Renal cortex interstitium (tissue), 11 donors: ENCODE measurements at regions not wholly inside any gene's neighbourhood (a gene's known extent, or its start where the extent isn't known, plus 50 kb on each side); places are given as distances from the start of the nearest gene placed in this dataset.
"Not testable (repeated sequence)": the region's sequence is repeated elsewhere in the genome, so short reads cannot be mapped to it uniquely, and the experiment has no call there.

Source experiments
- DNase-seq, 11 donors: peaks; one replicate each; pipeline ENCODE4 v3.0.0-alpha.2; 2013; ENCODE audit warnings: low read depth in 9 of 11, low spot score in 4 of 11; ENCODE audit errors: extremely low read depth in 1 of 11

GRCh38 chr16:47886139-47886538 lies 269.7 kb downstream of the ABCC12 start:
- DNase-seq, result no peak

DNA sequence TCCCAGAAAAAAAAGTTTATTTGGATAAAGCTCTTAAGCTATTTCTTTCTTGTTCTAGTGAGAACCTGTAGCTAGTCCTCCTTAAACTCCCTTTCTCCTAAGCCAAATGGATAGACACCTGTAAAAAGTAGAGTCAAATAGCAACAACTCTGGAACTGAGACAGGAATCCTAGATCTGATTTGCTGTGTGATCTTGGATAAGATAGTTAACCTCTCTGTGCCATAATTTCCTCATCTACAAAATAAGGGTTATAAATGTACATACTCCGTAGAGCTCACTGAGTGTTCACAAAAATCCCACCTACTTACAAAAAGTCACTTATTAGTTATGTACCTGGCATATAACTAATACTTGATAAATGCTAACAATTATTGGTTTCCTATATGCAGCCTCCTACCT lies 270.3 kb downstream of the ABCC12 start:
- no peak for DNase-seq

DNA sequence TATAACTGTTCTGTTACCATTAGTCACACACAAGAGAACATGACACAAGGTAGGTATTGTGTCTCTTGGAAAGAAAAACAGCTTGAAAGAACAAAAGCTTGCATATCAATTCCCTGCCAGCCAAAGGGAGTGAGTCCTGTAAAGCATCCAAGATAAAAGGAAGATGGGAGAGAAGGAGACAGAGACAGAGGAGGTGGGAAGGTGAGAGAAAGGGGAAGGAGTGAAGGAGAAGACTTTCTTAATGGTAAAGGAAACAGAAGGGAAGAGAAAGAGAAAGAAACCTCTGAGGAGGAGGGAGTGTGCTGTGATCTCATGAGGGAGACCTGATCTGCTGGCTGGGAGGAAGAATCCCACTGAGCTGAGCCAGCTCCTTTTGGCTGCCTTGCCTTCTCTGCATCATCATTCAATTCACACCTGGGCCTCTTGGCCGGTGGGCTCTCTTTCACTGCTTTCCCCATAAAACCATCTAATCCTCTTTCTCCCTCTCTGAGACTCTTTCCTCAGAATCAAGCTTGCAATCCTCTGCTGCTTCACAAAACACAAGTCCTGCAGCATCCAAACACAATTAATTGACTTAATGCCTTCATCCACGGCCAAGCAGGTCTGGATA lies 271.6 kb downstream of the ABCC12 start:
- DNase-seq, result no peak

GRCh38 chr16:47881574-47881973 lies 274.2 kb downstream of the ABCC12 start:
- DNase-seq, result no peak

GRCh38 chr16:47880653-47881052 lies 275.1 kb downstream of the ABCC12 start:
- DNase-seq, result no peak

GRCh38 chr16:47877166-47877565 lies 278.6 kb downstream of the ABCC12 start:
- no peak for DNase-seq

DNA sequence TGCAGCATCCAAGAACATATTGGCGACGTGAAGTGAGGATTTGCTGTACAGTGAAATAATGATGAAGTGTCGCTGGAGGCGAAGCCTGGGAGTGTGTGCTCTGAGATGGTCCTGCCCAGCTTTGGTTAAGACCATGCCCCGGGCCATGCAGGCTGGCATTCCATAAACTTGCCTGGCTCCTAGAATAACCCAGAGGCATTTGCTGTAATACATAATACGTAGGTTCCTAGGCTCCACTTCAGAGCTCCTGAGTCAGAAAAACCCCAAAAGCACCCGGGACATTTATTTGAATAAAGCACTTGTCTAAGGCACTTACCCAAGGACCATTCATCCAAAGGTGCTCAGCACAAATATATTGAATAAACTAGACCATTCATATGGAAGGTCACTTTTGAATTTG lies 279.3 kb downstream of the ABCC12 start:
- no peak for DNase-seq

GRCh38 chr16:47873434-47873833 lies 282.4 kb downstream of the ABCC12 start:
- no peak for DNase-seq

DNA sequence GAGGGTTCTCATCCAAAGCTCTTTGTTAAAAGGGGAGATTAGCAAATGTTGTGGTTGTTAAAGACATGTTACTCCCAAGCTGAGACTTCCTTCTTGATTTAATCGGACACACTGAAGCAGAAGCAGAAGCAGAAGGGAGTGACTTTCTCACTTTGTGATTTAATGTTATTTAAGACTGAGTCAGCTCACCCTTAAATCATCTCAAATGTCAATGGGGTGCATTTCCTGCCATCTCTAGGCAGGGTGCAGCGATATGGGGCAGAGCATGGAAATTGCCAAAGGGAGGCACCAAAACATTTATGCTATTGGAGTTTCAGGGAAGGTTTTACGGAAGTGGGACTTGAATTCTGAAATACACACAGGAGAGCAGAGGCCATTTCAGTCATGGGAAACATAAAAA lies 283.6 kb downstream of the ABCC12 start:
- no peak for DNase-seq

DNA sequence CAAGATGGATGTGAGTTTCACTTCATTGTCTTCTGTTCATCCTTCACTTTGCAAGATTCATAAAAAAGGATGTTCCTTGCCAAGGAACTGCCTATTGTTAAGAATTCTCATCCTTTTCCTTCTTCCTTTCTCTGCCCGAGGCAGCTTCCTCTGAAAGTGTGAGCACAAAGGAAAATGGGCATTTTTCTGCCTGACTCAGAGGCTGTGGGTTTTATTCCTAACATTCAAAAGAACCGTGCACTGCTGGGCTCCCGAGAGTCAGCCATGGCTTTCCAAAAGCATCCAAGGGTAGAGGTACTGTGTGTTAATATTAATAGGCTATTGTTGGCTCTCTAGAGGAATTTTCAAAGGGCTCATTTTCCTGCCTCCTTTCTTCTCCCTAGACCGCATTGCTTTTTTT lies 289.4 kb downstream of the ABCC12 start:
- DNase-seq, result no peak

DNA sequence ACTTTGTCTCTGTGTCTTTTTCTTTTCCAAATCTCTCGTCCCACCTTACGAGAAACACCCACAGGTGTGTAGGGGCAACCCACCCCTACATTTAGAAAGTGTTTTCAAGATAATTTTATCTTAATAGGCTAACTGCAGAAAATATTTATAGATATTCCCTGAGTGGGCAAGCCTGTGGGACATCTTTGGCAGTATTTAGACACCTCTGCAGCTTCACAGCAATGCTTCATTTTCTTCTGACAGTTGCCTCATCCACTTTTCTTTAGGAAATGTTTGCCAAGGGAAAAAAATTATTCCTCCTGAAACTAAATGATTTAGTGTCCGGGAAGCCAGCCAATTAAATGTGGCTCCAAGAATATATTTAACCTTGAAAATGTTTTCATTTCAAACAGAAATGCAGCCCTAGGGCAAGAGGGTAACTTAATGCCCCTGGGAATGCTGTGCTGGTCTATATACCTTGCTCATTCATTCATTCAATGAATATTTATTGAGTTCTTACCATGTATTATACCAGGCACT lies 290.4 kb downstream of the ABCC12 start:
- no peak for DNase-seq

- not testable (repeated sequence) for DNase-seq
These were observed 291.5 kb downstream of the ABCC12 start for GRCh38 chr16:47864262-47864661.

- DNase-seq, result no peak
These were observed 293.8 kb downstream of the ABCC12 start for GRCh38 chr16:47861999-47862398.

DNA sequence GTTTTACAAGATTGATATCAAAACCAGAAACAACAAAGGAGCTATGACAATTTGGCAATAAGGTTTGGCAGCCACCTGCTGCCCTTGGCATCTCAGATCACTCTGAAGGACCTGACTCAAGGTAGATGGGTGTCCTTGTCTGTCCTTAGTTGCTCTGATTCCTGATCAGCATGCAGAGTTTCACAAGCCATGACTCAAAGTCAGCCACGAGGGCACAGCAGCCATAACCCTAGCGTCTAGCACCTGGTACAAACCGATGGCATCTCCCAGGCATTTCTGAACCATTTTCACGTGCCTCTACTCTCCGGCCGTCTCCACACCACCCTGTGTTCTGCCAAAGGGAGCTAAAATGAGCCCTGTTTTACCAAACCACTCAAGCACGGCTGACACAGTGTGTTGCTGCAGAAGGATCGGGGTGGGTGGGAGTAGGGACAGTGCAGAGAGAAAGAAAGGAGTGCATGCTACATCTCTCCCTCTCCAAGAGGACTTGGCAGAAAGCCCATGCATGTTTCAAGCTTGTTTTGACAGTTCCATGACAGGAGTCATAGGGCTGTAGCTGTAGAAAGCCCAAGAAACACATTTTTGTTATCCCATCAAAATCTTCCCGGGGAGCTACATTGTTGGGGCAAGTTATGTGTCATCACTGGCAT lies 297.3 kb downstream of the ABCC12 start:
- peak in 1 of 11 donors; percentile 12 for DNase-seq

GRCh38 chr16:47855431-47855830 lies 300.4 kb downstream of the ABCC12 start:
- no peak for DNase-seq

GRCh38 chr16:47854737-47855136 lies 301.1 kb downstream of the ABCC12 start:
- no peak for DNase-seq

DNA sequence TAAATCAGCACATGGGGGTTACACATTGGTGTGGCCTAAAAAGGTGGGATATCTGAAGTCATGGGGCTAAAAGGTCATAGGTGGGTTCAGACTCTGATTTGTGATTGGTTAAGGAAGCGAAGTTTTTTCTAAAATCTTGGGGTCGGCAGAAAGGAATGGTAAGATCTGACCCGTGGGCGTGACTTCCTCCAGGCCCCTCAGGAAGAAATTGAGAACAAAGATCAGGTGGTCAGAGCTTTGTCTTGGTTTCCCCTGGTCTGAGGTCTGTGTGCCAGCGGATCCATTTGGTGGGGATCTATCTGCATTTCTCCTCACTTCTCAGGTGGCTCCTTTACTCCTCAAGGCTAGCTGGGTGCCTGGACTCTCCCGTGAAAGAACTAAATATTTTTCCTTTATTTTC lies 302.8 kb downstream of the ABCC12 start:
- DNase-seq, result no peak

GRCh38 chr16:47851146-47851545 lies 304.6 kb downstream of the ABCC12 start:
- no peak for DNase-seq

DNA sequence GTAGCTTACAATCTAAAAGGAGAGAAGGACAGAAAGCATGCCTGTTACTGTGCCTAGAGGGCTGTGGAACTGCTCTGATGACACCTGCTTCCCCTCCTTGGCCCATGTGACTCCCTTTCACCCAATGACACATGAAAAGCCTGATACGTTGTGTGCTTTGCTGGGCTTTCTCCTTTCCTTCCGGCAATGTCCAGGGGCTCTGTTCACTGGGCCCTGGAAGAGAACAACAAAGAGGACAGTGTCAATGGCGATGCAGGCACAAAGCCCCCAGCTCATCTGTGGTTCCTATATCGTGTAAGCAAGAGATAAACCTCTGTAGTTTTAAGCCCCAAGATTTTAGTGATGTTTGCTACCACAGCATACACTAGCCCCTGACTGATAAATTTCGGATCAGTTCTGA lies 306.1 kb downstream of the ABCC12 start:
- no peak for DNase-seq

DNA sequence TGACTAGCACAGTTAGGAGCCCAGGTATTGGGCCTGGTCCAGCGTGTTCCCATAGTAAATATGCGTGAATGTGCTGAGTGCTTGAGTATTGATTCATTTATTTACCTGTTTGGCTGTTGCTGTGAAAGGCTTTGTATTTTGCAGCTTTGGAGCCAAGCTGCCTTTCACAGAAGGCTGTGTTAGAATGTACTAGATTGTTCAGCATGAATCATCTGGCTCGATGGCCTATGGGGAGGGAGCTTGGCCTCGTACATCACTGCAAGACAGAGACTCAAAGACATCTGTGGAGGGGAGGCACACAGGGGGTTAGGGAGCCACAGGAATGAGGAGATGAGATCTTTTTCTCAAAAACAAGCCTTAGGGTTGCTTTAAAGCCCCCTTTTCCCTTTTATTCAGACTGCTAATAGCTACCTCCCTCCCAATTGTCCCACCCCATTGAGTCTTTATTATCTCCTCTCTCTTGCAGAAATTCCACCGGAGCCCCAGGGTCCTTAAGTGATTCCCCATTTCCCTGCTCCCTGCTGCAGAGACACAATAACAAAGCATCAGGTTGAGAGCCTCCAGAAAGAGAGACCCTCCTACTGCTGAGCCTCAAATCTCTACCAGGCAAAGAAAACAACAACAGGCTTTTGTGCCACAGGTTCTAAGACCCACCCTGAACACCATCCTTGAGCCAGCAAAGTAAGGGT lies 307.2 kb downstream of the ABCC12 start:
- DNase-seq, result no peak
